H9 (cell line): ENCODE measurements at regions not wholly inside any gene's neighbourhood (a gene's known extent, or its start where the extent isn't known, plus 50 kb on each side); places are given as distances from the start of the nearest gene placed in this dataset.

Experiments
- DNase-seq: peaks from one replicate; pipeline ENCODE4 v3.0.0-alpha.2; 2017
- H2AFZ ChIP-seq: one replicate; pipeline ENCODE4 v1.6.1; 2013; ENCODE audit warnings: mild to moderate bottlenecking, low read length, control low read depth, moderate library complexity
- H2AK5ac ChIP-seq: 2 replicates; pipeline ENCODE4 v1.6.1; 2013; ENCODE audit warnings: low read length, control low read depth, mixed read lengths; ENCODE audit not compliant: insufficient read length
- H2BK120ac ChIP-seq: one replicate; pipeline ENCODE4 v1.6.1; 2013; ENCODE audit warnings: low read depth, mild to moderate bottlenecking, low read length, control low read depth, inconsistent platforms; ENCODE audit not compliant: poor library complexity, severe bottlenecking
- H2BK12ac ChIP-seq: 2 replicates; pipeline ENCODE4 v1.6.1; 2013; ENCODE audit warnings: low read length, control low read depth, mixed read lengths, low read depth; ENCODE audit not compliant: insufficient read length
- H2BK15ac ChIP-seq: 2 replicates; pipeline ENCODE4 v1.6.1; 2013; ENCODE audit warnings: low read depth, low read length, control low read depth
- H2BK20ac ChIP-seq: one replicate; pipeline ENCODE4 v1.6.1; 2013; ENCODE audit warnings: low read depth, mild to moderate bottlenecking, low read length, control low read depth, inconsistent platforms; ENCODE audit not compliant: poor library complexity, severe bottlenecking
- H2BK5ac ChIP-seq: 2 replicates; pipeline ENCODE4 v1.6.1; 2013; ENCODE audit warnings: low read length, control low read depth, mixed read lengths; ENCODE audit not compliant: insufficient read length
- H3K14ac ChIP-seq: 2 replicates; pipeline ENCODE4 v1.6.1; 2013; ENCODE audit warnings: low read length, control low read depth; ENCODE audit not compliant: insufficient read depth
- H3K18ac ChIP-seq: 2 replicates; pipeline ENCODE4 v1.6.1; 2013; ENCODE audit warnings: low read depth, mild to moderate bottlenecking, mixed read lengths, low read length, control low read depth; ENCODE audit not compliant: insufficient read length
- H3K23ac ChIP-seq: 2 replicates; pipeline ENCODE4 v1.6.1; 2013; ENCODE audit warnings: low read length, control low read depth, mixed read lengths, low read depth; ENCODE audit not compliant: insufficient read length
- H3K23me2 ChIP-seq: 2 replicates; pipeline ENCODE4 v1.6.1; 2013; ENCODE audit warnings: low read depth, mild to moderate bottlenecking, mixed read lengths, low read length, control low read depth; ENCODE audit not compliant: insufficient read length, poor library complexity, severe bottlenecking
- H3K27ac ChIP-seq: 2 replicates; pipeline ENCODE4 v1.5.1; 2013; ENCODE audit warnings: low read length, control low read depth, mixed read lengths, low read depth; ENCODE audit not compliant: insufficient read length
- H3K27me3 ChIP-seq: 2 replicates; pipeline ENCODE4 v1.6.1; 2013; ENCODE audit warnings: low read length, control low read depth, inconsistent platforms; ENCODE audit not compliant: insufficient read depth
- H3K4ac ChIP-seq: 2 replicates; pipeline ENCODE4 v1.6.1; 2013; ENCODE audit warnings: low read depth, mild to moderate bottlenecking, control low read depth, inconsistent platforms, low read length, moderate library complexity
- H3K4me1 ChIP-seq: 2 replicates; pipeline ENCODE4 v1.6.1; 2013; ENCODE audit warnings: low read length, control low read depth, inconsistent platforms; ENCODE audit not compliant: insufficient read depth
- H3K4me2 ChIP-seq: 2 replicates; pipeline ENCODE4 v1.6.1; 2013; ENCODE audit warnings: low read length, control low read depth, mixed read lengths; ENCODE audit not compliant: insufficient read length, insufficient read depth
- H3K56ac ChIP-seq: 2 replicates; pipeline ENCODE4 v1.6.1; 2013; ENCODE audit warnings: low read depth, mild to moderate bottlenecking, mixed read lengths, low read length, control low read depth; ENCODE audit not compliant: insufficient read length
- H3K79me1 ChIP-seq: 2 replicates; pipeline ENCODE4 v1.6.1; 2013; ENCODE audit warnings: low read depth, mild to moderate bottlenecking, moderate library complexity, low read length, control low read depth, inconsistent platforms; ENCODE audit not compliant: insufficient read depth, poor library complexity, severe bottlenecking
- H3K79me2 ChIP-seq: 2 replicates; pipeline ENCODE4 v1.6.1; 2013; ENCODE audit warnings: low read length, control low read depth, inconsistent platforms; ENCODE audit not compliant: insufficient read depth
- H3K9ac ChIP-seq: 2 replicates; pipeline ENCODE4 v1.6.1; 2013; ENCODE audit warnings: low read length, control low read depth, mixed read lengths; ENCODE audit not compliant: insufficient read length; ENCODE audit errors: extremely low read depth
- H3K9me3 ChIP-seq: one replicate; pipeline ENCODE4 v1.6.1; 2013; ENCODE audit warnings: low read depth, low read length, inconsistent platforms; ENCODE audit not compliant: control insufficient read depth
- H3T11ph ChIP-seq: one replicate; pipeline ENCODE4 v1.6.1; 2013; ENCODE audit warnings: mild to moderate bottlenecking, low read length, control low read depth, inconsistent platforms
- H4K20me1 ChIP-seq: one replicate; pipeline ENCODE4 v1.6.1; 2013; ENCODE audit not compliant: control insufficient read depth, insufficient read length, insufficient read depth
- H4K5ac ChIP-seq: 2 replicates; pipeline ENCODE4 v1.6.1; 2013; ENCODE audit warnings: low read depth, mild to moderate bottlenecking, mixed read lengths, low read length, control low read depth; ENCODE audit not compliant: insufficient read length
- H4K8ac ChIP-seq: replicated peaks from 2 replicates; pipeline ENCODE4 v1.6.1; 2013; ENCODE audit warnings: low read length, control low read depth, mixed read lengths, low read depth; ENCODE audit not compliant: insufficient read length
- H4K91ac ChIP-seq: 2 replicates; pipeline ENCODE4 v1.6.1; 2013; ENCODE audit warnings: low read depth, mild to moderate bottlenecking, moderate library complexity, mixed read lengths, low read length, control low read depth; ENCODE audit not compliant: insufficient read length
- H3K27ac Mint-ChIP-seq, 3 experiments: 2 replicates in 2 of 3; 3 replicates in 1 of 3; pipeline ENCODE4 v1.8.0; 2020 to 2021; ENCODE audit warnings: mixed read lengths in 3 of 3, mild to moderate bottlenecking in 1 of 3, moderate library complexity in 1 of 3
- H3K27me3 Mint-ChIP-seq: 2 replicates; pipeline ENCODE4 v1.8.0; 2021; ENCODE audit warnings: low read depth, mild to moderate bottlenecking, moderate library complexity, mixed read lengths
- H3K36me3 Mint-ChIP-seq, 3 experiments: 2 replicates in 2 of 3; 3 replicates in 1 of 3; pipeline ENCODE4 v1.8.0; 2020 to 2021; ENCODE audit warnings: low read depth in 3 of 3, mixed read lengths in 3 of 3; ENCODE audit not compliant: insufficient read depth in 1 of 3
- H3K4me1 Mint-ChIP-seq, 2 experiments: 2 replicates each; pipeline ENCODE4 v1.8.0; 2020; ENCODE audit warnings: mixed read lengths in 2 of 2
- H3K4me3 Mint-ChIP-seq, 2 experiments: 2 replicates in 1 of 2; 3 replicates in 1 of 2; pipeline ENCODE4 v1.8.0; 2020 to 2021; ENCODE audit warnings: mild to moderate bottlenecking in 2 of 2, mixed read lengths in 2 of 2, moderate library complexity in 1 of 2
- H3K9me3 Mint-ChIP-seq, 2 experiments: 2 replicates in 1 of 2; 3 replicates in 1 of 2; pipeline ENCODE4 v1.8.0; 2020; ENCODE audit warnings: mild to moderate bottlenecking in 2 of 2, mixed read lengths in 2 of 2, moderate library complexity in 1 of 2
- CTCF ChIP-seq: fragments of 200-600 bp; sonication (generic); conservative IDR thresholded peaks from 3 replicates; pipeline ENCODE4 v1.8.0; 2021; ENCODE audit warnings: antibody characterized with exemption, mild to moderate bottlenecking
- WGBS: extraction: QIAGEN DNeasy Blood & Tissue Kit; methylation state at CpG from one replicate; pipeline ENCODE4 v1.1.7; 2013; ENCODE audit warnings: missing lambda C conversion rate, low lambda C conversion rate, mixed read lengths; ENCODE audit not compliant: insufficient read length; ENCODE audit errors: extremely low coverage; 5-methylcytosine and 5-hydroxymethylcytosine counted together

- H3K18ac ChIP-seq = no peak overlapping the region
- no peak for DNase-seq
- WGBS = no CpG with 5 or more reads among the region's 4 CpGs
Observed at GRCh38 chr6:140433072-140433471, 1058.6 kb upstream of the CITED2 start.

More at GRCh38 chr6:140433072-140433471, 1058.6 kb upstream of the CITED2 start:
- Mint-ChIP-seq H3K4me1 (peaks cover 18 to 21% of the 10 kb centered on the region in 2 experiments), H3K9me3 (peaks cover 50 to 52% of the 10 kb centered on the region in 2 experiments), H3K27ac (no peak overlapping the region), H3K4me3 (no peak overlapping the region), H3K27me3 (no peaks in the 10 kb centered on the region), H3K36me3 (peaks cover 35 to 55% (median 46%) of the 10 kb centered on the region in 3 experiments)
- no peak overlapping the region for H3K9ac ChIP-seq
- H3K56ac ChIP-seq = no peak overlapping the region
- H3K27ac ChIP-seq = no peak overlapping the region
- peaks cover 1% of the 10 kb centered on the region; the same call in 1 of the 2 replicates for H3K4me1 ChIP-seq
- no peak overlapping the region for H2BK15ac ChIP-seq
- H3K4me2 ChIP-seq = no peak overlapping the region
- H3K23me2 ChIP-seq = no peaks in the 10 kb centered on the region
- H2AFZ ChIP-seq = no peak overlapping the region
- H3K23ac ChIP-seq = no peak overlapping the region
- no peak overlapping the region for H4K5ac ChIP-seq
- no peaks in the 10 kb centered on the region for H3K79me2 ChIP-seq
- no peak overlapping the region for H3K14ac ChIP-seq
- no peaks in the 10 kb centered on the region for H4K20me1 ChIP-seq
- H2BK20ac ChIP-seq = no peak overlapping the region
- no peak overlapping the region for H3K4ac ChIP-seq
- no peaks in the 10 kb centered on the region for H3K27me3 ChIP-seq
- H2AK5ac ChIP-seq = no peak overlapping the region
- no peak overlapping the region for H4K91ac ChIP-seq
- no peak overlapping the region for H2BK120ac ChIP-seq
- no peak overlapping the region for H2BK12ac ChIP-seq
- H3K9me3 ChIP-seq = peaks cover 20% of the 10 kb centered on the region
- no peak overlapping the region for H2BK5ac ChIP-seq
- TF ChIP-seq CTCF = no peak
- H3K79me1 ChIP-seq = no peaks in the 10 kb centered on the region
- no peak overlapping the region for H4K8ac ChIP-seq
- H3T11ph ChIP-seq = no peak overlapping the region
